RWPE1 (cell line): ENCODE measurements at regions not wholly inside any gene's neighbourhood (a gene's known extent, or its start where the extent isn't known, plus 50 kb on each side); places are given as distances from the start of the nearest gene placed in this dataset.

ENCODE experiments used
- CTCF ChIA-PET: fragments of 350-600 bp; sonication (Branson Sonifier 250); formaldehyde crosslinking; extraction: SDS; loops from one replicate; lab custom pipeline; 2021; lab: Yijun Ruan, JAX
- POLR2A ChIA-PET: fragments of 400-600 bp; formaldehyde crosslinking; extraction: SDS; loops from one replicate; lab custom pipeline; 2020; ENCODE audit warnings: antibody characterized with exemption; ENCODE audit not compliant: low non-redundant PET; lab: Yijun Ruan, JAX
- DNase-seq: peaks from one replicate; pipeline ENCODE4 v3.0.0; 2012; ENCODE audit warnings: low spot score
- H3K27ac ChIP-seq: fragments of 450-650 bp; 2 replicates; pipeline ENCODE4 v1.5.1; 2017
- TF ChIP-seq, protein P1 (sequence below): fragments of 450-650 bp; conservative IDR thresholded peaks from 2 replicates; pipeline ENCODE4 v1.5.1; 2017; ENCODE audit warnings: low read depth, mild to moderate bottlenecking

DNA sequence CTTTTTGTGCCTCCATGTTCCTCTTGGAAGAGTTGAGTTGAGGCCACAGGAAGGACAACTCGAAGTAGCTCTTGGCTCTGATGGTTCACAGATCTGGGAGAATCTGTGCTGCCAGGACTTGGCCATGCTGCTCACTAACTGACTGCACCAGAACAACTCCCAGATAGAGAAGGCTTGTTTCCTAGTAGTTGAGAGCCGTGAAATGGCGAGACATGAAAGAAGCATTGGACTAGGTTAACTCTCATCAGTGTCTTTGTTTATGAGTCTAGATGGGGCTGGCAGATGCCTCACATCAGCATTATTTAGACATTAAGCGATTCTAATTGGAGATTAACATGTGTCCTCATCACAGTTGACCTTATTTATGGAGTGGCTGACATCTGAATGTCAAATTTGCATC, 92.9 kb upstream of the AGBL1 start:
- TF ChIP-seq, protein P1, sequence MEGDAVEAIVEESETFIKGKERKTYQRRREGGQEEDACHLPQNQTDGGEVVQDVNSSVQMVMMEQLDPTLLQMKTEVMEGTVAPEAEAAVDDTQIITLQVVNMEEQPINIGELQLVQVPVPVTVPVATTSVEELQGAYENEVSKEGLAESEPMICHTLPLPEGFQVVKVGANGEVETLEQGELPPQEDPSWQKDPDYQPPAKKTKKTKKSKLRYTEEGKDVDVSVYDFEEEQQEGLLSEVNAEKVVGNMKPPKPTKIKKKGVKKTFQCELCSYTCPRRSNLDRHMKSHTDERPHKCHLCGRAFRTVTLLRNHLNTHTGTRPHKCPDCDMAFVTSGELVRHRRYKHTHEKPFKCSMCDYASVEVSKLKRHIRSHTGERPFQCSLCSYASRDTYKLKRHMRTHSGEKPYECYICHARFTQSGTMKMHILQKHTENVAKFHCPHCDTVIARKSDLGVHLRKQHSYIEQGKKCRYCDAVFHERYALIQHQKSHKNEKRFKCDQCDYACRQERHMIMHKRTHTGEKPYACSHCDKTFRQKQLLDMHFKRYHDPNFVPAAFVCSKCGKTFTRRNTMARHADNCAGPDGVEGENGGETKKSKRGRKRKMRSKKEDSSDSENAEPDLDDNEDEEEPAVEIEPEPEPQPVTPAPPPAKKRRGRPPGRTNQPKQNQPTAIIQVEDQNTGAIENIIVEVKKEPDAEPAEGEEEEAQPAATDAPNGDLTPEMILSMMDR, result no peak
- ChIA-PET CTCF (no interaction called here), POLR2A (no interaction called here)
- DNase-seq, result no peak
- H3K27ac ChIP-seq, result no peak overlapping the region

DNA sequence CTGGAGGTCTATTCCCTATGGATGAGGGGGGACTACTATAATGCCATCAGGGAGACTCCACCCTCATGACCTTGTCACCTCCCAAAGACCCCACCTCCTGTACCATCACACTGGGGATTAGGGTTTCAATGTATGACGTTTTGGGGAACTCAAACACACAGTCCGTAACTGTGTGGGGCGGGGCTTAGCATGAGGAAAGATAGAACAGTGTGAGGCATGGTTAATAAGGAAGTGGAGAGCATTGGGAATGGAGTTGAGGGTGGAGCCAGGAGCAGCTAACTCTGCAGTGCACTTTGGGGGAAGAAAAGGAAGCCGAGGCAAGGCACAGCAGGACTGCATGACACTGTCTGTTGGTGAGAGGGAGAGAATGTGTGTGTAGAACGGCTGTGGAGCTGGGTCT, 90.9 kb upstream of the AGBL1 start:
- POLR2A ChIA-PET, result no interaction called here
- TF ChIP-seq, protein P1, result no peak
- H3K27ac ChIP-seq, result no peak overlapping the region
- CTCF ChIA-PET, result no interaction called here
- no peak for DNase-seq

DNA sequence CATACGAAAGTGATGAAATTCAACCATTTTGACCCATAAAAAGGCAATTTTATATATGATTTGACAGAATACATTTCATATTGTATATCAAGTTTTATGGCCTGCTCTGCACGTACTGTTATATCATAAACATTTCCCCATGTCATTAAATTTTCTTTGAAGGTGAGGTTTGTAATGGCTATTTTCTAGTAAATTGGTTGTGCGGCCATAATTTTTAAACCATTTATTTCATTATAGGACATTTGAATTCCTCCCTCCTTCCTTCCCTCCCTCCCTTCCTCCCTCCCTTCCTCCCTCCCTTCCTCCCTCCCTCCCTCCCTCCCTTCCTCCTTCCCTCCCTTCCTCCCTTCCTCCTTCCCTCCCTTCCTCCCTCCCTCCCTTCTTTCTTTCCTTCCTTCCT, 87.4 kb upstream of the AGBL1 start:
- H3K27ac ChIP-seq, result no peak overlapping the region
- ChIA-PET POLR2A (no interaction called here), CTCF (interaction anchor here (0.6 kb wide), 1 partner anchor 157 kb away, joined by 4 read pairs; no protein-coding TSS in a partner anchor)
- no peak for DNase-seq
- TF ChIP-seq, protein P1, result no peak

DNA sequence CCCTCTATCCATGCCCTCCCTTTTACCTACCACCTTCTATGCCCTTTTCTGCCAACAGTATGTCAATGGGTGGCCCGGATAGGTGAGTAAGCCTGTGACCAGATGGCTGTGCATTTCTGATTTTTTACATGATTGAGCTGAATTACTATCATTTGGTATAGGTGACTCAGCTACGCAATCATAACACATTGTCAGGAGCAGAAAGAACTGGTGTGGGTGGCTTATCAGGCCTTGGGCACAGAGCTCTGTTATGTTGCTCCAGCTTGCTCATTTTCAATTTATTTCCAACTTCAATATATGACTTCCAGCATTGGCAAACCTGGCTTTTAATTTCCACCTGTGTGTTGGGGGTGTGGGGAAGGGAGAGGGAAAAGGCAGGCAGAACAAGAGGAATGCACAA, 86.6 kb upstream of the AGBL1 start:
- no peak for DNase-seq
- ChIA-PET CTCF (no interaction called here), POLR2A (no interaction called here)
- H3K27ac ChIP-seq, result no peak overlapping the region
- TF ChIP-seq, protein P1, result no peak

DNA sequence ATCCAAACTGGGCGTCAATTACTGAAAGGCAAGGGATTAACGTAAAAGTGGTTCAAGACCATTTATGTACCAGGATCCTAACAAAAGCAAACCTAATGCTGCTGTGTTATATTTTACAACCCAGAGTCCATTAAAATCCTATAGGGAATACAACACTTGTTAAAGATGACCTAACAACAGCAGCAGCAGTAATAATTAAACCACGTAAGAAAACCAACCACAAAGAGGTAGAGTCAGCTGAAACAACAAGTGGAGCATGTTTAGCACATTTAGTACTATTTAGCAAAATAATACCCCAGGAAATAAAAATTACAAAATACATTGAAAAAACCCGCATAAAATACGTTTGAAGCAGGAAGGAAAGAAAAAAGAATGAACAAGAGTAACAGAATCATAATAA, 82.1 kb upstream of the AGBL1 start:
- CTCF ChIA-PET, result interaction anchor here (0.7 kb wide), 1 partner anchor 279 kb away, joined by 3 read pairs; no protein-coding TSS in a partner anchor
- H3K27ac ChIP-seq, result no peak overlapping the region
- POLR2A ChIA-PET, result no interaction called here
- DNase-seq, result no peak
- TF ChIP-seq, protein P1, result no peak

DNA sequence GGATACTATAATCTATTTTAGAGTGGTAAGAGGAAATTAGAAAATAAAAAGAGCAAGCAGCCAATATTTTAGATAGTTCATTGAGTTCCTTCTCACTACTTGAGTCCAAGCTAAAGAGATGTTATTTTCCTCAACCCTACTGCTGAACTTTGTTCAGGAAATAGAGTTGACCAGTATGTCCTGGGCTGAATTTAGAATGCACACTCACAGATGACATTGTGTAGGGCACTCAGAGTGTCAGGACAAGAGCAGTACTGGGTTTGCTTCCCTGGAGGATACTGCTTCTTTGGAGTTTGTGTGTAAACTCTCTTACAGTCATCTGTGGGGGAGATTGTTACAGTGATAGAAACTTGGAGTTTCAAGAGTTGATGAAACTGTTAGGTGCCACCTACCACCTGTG, 80.0 kb upstream of the AGBL1 start:
- CTCF ChIA-PET, result no interaction called here

More for the DNA sequence above, 80.0 kb upstream of the AGBL1 start:
- TF ChIP-seq, protein P1, result no peak
- no peak for DNase-seq
- POLR2A ChIA-PET, result no interaction called here
- no peak overlapping the region for H3K27ac ChIP-seq
